ENCODE measurements at regions not wholly inside any gene's neighbourhood (a gene's known extent, or its start where the extent isn't known, plus 50 kb on each side); places are given as distances from the start of the nearest gene placed in this dataset.
"Not testable (repeated sequence)": the region's sequence is repeated elsewhere in the genome, so short reads cannot be mapped to it uniquely, and the experiment has no call there.

DNA sequence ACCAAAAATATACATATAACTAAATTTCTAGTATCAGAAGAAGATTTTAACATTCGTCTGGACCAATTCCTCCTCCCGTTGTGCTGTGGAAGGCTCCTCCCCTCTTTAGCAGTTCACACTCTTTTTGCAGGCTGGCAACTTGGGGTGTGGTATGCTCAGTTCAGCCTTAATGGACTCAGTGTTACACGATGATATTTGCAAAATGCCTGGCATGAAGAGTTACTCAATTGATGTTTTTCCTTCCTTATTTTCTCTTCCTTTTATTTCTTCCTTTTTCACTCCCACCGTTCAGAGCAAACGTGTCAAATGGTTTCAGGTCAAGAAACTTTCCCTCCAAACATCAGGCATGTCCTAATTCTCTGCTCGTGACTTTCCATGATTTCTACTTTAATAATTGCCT lies 248.3 kb downstream of the PHF14 start:
- no peak for DNase-seq (ENCODE audit: low spot score)

DNA sequence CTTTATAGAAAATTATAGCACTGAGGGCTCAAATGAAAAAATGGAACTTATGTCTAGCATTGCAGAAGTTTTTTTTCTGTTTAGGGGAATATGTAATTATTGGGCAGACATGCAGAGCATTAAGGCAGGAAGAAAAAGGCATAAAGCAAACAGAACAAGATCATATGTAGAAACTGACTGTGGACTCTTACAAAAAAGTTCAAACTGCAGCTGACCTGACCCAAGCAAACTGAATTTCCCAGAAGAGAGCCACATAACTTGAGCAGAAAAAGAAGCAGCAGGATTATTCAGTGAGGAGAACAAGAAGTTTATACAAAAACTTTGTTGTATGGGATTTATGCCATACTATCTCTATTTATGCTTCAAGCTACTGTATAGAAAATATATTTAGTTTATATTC lies 250.9 kb downstream of the PHF14 start:
- no peak for DNase-seq (ENCODE audit: low spot score)

DNA sequence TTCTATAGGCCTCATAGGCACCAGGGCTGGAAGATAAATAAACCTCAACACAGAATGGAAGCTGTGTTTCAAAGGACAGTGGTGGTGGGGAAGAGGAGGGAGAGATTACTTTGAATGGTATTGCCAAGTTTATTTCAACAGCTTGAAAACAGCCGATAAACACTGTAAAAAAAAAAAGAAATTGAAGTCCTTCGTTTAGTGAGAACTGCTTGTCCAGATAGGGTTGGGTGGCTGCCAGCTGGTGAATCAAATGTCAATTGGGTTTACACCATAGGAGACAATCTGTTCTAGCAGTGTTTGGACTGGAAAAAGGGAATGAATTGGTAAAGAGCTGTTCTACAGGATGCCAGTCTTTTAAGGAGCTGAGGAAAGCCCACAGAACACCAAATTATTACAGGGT lies 254.8 kb downstream of the PHF14 start:
- DNase-seq (ENCODE audit: low spot score) = no peak

DNA sequence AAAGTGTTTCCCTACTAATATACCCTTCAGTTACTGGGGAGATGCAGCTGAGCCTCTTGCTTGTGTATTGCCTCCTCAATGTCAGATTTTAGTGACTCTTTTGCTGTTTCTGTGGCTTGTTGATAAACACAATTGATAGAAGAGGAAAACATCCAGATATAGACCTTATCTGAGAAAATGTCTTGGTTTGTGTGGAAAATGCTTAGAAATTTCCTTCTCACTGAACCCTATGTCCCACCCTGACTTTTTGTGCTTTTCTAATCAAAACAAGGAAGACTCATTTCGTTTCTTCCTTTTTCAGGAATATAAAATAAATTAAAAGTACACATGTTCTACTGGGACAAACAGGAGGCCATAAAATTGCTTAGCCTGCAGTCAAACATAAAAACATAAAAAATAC lies 257.5 kb downstream of the PHF14 start:
- no peak for DNase-seq (ENCODE audit: low spot score)

DNA sequence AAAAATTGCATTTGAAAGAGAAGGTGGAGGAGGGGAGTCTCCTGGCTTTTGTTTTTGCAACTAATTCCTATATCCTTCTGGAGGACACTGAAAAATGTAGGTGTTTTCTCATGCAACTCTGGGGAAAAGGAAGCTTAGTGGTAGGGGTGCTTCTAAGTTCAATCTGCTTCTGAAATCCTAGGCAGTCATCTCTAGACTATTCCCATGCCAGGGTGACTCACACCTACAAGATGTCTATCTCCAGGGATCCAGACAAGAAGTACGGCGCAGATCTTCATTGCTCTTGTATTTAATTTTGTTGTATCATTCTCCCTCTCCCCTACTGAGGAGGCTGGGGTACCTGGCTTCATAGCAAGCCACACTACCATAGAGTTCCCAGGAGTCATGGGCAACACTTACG lies 258.8 kb downstream of the PHF14 start:
- DNase-seq (ENCODE audit: low spot score) = no peak

DNA sequence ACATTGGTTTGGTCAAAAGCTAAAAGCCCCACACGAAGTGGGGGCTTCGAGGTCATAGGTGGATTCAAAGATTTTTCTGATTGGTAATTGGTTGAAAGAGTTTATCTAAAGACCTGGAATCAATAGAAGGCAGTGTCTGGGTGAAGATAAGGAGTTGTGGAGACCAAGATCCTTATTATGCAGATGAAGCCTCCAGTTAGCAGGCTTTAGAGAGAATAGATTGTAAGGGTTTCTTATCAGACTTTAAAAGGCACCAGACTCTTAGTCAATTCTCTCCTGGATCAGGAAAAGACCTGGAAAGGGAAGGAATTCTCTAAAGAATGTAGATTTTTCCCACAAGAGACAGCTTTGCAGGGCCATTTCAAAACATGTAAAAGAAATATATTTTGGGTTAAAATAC lies 260.2 kb downstream of the PHF14 start:
- DNase-seq (ENCODE audit: low spot score) = no peak

DNA sequence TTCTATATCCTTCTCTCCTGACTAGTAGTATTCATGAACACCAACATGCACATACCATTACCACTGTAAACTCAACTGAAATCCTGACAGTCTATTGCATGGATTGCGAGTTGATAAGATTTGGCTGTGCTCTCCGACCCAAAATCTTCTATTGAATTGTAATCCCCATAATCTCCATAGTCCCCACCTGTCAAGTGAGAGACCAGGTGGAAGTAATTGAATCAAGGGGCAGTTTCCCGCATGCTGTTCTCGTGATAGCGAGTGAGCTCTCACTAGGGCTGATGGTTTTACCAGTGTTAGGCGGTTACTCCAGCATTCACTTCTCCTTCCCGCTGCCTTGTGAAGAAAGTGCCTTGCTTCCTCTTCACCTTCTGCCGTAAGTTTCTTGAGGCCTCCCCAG lies 261.8 kb downstream of the PHF14 start:
- no peak for DNase-seq (ENCODE audit: low spot score)

DNA sequence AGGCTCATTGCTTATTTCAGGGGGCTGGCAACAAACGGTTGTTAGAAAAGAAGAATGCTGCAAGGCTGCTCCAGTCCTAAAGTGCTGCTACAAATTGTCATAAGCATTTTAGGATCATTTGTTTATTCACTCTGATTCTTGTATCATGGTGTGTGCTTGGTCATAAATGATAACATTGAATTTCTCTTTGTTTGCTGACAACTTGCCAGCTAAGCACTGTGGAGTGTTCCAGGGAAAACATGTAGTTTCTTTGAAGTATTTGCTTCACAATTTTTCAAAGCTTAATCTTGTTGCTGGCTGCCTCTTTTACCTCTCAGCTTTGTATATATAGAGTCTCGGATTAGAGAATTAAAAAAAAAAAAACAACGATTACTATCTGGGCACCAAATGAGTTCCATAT lies 263.0 kb downstream of the PHF14 start:
- DNase-seq (ENCODE audit: low spot score) = no peak

DNA sequence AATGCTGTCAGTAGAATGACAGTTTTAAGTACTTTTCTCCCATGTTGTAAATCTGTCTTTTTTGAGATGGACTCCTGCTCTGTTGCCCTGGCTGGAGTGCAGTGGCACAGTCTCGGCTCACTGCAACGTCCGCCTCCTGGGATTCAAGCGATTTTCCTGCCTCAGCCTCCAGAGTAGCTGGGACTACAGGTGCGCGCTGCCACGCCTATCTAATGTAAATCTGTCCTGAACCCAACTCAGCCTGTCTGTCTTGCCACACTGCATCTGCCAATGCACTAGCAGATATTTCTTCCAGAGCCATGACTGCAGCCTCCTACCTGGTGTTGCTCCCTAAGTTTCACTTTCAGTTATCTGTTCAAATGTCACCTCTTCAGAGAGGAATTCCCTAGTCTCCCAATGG lies 264.1 kb downstream of the PHF14 start:
- DNase-seq (ENCODE audit: low spot score) = no peak

DNA sequence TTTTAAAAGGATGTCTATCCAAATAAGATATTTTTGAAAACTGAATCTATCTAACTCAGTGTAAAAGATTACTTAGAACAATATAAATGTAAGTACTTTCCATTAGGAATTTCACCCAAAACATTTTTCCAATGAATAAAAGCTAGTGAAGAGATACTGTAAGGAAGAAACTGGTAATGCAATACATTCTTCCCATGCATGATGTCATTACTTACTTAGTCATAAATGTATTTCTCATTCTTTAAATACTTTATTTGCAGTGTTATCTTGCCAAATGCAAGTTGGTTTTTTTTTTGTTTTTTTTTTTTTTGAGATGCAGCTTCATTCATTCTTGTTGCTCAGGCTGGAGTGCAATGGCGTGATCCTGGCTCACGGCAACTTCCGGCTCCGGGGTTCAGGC lies 265.6 kb downstream of the PHF14 start:
- DNase-seq (ENCODE audit: low spot score) = no peak

DNA sequence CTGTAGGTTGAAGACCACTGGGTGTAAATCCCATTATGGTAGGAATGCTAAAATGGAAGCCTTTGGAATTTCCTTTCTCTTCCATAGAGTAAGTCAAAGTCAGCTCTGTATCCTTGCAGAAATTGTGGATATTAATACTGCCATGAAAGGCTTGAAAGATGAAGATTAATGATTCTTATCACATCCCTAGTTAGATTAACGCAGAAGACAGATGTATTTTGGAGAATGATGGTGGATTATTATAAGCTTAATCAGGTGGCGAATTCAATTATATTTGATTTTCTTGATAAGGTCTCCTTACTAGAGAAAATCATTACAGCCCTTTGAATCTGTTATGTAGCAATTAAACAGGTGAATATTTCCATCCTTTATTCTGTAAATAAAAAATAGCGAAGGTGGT lies 270.1 kb downstream of the PHF14 start:
- DNase-seq (ENCODE audit: low spot score) = no peak

DNA sequence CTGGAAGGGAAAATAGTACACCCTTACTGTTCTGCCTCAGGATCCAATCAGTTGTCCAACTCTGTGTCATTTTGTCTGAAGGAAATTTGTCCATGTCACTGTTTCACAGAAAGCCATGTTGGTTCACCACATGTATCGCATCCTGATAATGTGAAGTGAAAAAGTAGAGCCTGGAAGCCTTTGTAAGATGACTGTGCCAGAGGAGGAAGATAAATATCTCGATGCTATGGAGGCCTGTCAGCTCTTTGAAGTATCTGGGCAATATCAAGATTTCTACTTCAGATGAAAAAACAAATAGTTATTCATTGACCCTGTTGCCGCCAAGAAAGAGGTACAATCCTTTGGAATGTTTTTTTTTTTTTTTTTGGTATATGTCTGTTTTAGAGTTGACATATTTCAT lies 270.5 kb downstream of the PHF14 start:
- DNase-seq (ENCODE audit: low spot score) = no peak

DNA sequence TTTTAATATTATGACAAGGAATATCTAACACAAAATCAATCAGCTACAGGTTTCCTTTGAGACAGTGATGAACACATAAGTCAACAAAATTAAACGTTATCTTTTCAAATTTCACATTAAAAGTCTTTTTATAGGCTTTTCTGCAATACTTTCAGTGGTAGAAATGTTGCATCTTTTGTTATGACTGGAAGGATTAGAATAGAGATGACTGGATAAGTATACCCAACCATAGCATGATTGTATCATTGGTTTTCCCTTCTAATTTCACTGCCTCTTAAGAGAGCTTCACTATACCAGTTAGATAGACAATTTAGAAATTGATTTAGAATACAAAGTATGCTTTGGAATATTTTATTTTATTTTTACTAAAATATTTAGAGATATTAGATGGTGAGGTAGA lies 273.9 kb downstream of the PHF14 start:
- no peak for DNase-seq (ENCODE audit: low spot score)

DNA sequence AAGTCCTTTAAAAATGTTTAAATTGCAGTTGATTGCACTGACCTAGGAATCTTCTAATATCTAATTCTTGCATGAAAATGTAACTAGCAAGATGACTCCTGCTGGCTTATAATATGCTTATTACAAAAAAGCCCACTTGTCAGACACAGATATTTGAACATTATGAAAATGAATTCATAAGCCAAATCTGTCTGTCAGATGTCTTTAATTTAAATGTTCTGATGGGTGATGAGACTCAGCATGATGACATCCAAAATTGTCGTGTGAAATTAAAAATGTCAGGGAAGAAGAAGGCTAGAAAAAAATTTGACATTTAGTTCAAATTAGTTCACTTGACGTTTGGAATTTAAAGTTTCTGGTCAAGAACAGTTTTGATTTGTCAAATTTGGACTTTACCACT lies 277.8 kb downstream of the PHF14 start:
- no peak for DNase-seq (ENCODE audit: low spot score)

DNA sequence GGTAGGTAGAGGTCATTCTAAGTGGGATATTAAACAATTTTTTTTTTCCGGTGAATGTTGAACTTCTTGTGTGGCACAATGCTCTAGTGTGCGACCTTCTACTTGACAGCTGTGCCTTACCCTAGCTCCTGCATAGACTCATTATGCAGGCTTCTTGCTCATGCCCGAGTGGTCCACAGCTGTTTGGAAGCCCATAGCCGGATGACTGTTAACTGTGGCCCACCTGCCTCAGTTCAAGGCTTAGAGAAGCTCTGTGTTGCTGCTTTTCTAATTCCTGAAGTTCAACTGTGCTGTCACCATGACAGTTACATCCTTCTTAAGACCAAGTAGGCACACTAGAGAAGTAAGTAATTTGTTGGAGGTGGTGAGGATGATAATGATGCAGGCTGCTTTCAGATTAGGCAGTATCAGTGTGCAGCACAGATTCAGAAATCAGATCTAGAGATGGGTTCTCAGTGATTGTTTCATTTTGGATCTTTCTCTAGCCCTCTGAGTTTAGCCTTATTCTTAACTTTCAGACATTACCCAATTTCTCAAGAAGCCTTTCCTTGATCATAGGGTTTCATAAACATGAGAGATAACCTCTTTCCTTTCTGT lies 278.4 kb downstream of the PHF14 start:
- no peak for DNase-seq (ENCODE audit: low spot score)

DNA sequence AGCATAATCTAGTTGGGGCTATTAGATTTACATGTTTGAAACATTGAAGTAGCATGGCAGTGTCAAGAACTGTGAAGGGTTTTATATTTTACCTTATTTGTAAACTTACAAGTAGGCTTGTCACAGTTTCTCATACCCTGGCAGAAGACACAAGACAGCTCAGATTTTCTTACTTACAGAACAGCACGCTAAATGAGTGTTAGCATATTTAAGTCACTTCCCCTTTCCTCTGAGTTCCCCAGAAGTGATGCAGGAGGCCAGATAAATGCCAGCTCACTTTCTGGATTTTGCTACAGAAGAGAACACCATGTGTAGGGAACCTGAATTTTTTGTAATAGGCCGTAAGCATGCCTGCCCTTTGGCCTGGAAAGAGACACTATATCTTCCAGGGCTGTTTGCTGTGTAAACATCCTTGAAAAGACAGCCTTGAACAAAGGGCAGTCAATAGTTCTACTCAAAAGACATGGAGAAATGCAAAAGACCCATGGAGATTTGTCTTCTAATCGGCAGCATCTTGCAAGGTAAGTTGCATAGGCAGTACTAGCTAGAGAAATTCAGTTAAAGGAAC lies 279.1 kb downstream of the PHF14 start:
- DNase-seq (ENCODE audit: low spot score) = no peak

DNA sequence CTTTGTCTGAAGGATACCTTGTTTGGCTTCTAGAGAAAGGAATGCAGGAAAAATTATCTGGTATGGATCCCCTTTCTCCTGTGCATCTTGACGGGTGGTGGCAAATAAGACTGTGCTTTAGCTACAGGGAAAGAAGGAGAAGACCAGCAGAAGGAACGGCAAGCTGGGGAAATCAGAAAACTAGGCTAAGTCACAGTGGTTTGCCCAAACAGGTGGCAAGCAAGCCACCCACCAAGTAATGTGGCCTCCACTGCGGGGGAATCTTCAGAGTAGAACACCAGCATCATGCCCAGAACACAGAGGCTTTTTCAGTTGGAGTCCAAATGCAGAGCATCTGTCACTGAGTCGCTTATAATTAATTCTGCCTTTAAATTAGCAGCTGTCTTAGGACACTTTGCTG lies 282.8 kb downstream of the PHF14 start:
- no peak for DNase-seq (ENCODE audit: low spot score)

DNA sequence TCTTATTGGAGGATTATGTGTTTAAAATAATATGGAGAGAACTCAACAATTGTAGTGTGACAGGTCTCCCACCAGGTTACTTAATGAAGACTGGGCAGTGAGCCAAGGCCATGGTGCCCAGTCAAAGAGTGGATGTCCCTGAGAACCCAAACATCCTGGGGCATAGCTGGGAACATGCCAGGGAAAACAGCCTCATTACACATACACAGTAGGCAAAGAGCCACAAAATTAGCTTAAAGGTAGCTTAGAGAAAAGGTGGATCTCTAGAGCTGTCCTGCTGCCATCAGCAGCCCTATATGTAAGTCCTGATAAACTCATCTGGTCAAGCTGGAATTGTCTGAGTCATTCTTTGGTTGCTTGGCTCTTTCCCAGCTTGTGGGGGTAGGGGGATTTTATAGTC lies 287.8 kb downstream of the PHF14 start:
- no peak for DNase-seq (ENCODE audit: low spot score)

DNA sequence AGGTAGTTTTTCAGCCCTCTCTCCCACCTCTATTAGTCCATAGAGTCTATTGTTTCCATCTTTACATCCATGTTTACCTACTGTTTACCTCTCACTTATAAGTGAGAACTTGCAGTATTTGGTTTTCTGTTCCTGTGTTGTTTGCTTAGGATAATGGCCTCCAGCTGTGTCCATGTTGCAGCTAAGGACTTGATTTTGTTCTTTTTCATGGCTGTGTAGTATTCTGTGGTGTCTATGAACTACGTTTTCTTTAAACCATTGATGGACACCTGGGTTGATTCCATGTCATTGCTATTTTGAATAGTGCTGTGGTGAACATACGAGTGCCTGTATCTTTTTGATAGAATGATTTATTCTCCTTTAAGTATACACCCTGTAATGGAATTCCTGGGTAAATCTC lies 292.4 kb downstream of the PHF14 start:
- no peak for DNase-seq (ENCODE audit: low spot score)

DNA sequence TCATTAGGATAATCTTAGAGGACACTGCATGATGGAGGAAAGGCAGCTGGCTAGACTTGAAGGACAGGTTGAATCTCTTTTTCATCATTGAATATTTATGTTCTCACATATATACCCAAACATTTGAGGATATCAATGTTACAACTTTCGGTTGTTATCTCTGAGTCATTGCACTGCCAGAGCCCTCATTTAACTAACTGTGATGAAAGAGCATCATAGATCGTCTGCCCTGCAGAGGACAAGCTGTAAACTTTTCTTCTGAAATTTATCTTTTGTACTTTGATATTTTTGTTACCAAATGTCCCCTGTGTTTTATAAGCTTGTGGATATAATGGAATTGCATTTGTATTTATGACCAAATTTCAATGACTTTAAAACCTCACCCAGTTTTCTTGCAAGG lies 298.7 kb downstream of the PHF14 start:
- no peak for DNase-seq (ENCODE audit: low spot score)

DNA sequence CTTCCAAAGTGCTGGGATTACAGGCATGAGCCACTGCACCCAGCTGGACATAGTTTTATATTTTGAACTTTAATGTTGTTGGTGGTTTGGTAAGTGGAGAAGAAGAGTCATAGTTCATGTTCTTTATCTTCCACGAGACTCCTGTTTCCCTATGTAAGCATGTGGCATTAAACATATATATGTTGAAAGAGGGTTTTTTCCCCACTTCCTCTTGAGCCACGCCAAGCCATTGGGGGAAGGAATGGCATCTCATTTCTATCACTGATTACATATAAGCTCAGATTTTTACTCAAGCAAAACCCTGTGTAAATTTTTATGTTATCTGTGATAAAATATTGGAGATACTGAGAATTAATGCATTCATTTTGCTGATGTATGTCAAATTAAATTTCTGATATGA lies 300.4 kb downstream of the PHF14 start:
- no peak for DNase-seq (ENCODE audit: low spot score)

DNA sequence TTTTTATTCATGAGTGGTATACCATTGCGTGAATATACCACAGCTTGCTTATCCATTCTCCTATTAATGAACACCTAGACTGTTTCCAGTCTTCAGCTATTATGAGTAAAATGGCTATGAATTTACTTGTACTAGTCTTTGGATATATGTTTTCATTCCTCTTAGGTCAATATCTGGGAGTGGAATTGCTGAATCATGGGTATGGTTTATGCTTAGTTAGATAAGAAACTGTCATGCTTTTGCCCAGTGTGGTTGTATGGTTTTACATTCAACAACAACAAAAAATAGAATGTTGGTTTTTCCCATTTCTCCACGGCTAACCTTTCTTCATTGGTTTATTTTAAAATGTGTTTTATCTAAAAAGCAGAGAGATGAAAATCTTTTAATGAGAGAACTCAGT lies 308.3 kb downstream of the PHF14 start:
- peak; percentile 67 for DNase-seq (ENCODE audit: low spot score)

DNA sequence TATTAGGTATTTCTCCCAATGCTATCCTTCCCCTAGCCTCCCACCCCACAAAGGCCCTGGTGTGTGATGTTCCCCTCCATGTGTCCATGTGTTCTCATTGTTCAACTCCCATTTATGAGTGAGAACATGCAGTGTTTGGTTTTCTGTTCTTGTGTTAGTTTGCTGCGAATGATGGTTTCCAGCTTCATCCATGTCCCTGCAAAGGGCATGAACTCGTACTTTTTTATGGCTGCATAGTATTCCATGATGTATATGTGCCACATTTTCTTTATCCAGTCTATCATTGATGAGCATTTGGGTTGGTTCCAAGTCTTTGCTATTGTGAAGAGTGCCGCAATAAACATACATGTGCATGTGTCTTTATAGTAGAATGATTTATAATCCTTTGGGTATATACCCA lies 309.9 kb downstream of the PHF14 start:
- DNase-seq (ENCODE audit: low spot score) = not testable (repeated sequence)

DNA sequence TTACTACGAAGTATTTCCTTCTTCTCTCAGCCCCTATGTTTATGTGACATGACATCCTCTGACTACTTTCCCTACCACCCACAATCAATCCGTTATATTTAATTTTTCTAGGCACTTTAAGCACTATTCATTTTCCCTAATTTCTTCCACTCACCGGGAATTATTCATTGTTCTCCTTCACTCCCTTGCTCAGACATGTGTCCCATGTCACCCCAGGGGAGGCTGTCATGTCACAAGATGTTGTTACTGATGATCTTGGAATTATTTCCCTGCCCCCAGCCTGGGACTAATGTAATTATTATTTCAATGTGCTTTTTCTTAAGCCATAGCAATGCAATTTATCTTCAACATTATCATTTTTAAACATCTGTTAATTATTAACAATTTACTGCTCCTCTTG lies 317.2 kb downstream of the PHF14 start:
- no peak for DNase-seq (ENCODE audit: low spot score)

DNA sequence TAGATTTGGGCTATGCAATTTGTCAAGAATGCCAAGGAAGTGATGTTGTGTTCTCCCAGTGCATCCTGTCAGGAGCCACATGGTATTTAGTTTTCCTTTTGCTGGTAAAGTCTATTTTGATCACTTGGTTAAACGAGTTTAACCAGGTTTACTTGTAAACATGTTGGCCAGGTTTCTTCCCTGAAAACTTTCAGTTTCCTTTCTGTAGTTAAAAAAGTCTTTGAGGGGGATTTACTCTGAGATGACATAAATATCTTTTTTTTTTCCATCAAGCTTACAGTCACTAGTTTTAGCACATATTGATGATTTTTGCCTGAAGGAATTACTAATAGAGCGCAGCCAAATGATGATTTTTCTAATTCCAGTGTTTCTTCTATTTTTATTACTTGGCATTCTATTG lies 320.5 kb downstream of the PHF14 start:
- DNase-seq (ENCODE audit: low spot score) = no peak
